ENCODE measurements at regions not wholly inside any gene's neighbourhood (a gene's known extent, or its start where the extent isn't known, plus 50 kb on each side); places are given as distances from the start of the nearest gene placed in this dataset.
"Not testable (repeated sequence)": the region's sequence is repeated elsewhere in the genome, so short reads cannot be mapped to it uniquely, and the experiment has no call there.

DNA sequence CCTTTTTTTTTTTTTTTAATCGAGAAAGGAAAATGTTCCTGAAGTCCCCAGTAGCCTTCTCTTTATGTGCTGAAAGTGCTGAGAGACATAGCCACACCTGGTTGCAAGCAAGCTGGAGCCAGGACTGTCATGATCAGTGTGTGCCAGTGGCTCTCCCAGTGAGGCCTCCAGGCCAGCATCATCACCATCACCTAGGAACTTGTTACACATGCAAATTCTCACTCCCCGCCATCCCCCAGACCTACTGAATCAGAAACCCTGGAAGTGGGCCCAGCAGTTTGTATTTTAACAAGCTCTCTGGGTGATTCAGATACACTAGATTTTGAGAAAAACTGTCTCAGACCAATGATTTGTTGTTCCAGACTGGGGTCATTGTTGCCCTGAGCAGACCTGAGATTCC is 181.9 kb upstream of the GLRA1 start:
- Histone ChIP-seq H3K4me3 (no peak overlapping the region), H3K4me1 (no peaks in the 10 kb centered on the region), H3K36me3 (no peaks in the 10 kb centered on the region), H3K9me3 (no peaks in the 10 kb centered on the region), H3K27ac (no peak overlapping the region), H3K27me3 (no peaks in the 10 kb centered on the region)
- no peak for DNase-seq
- no peak for ATAC-seq
- WGBS (ENCODE audit: insufficient coverage, low coverage, low lambda C conversion rate, missing lambda C conversion rate) = 71% methylated on average over 2 of the region's 2 CpGs
- TF ChIP-seq, protein P1, sequence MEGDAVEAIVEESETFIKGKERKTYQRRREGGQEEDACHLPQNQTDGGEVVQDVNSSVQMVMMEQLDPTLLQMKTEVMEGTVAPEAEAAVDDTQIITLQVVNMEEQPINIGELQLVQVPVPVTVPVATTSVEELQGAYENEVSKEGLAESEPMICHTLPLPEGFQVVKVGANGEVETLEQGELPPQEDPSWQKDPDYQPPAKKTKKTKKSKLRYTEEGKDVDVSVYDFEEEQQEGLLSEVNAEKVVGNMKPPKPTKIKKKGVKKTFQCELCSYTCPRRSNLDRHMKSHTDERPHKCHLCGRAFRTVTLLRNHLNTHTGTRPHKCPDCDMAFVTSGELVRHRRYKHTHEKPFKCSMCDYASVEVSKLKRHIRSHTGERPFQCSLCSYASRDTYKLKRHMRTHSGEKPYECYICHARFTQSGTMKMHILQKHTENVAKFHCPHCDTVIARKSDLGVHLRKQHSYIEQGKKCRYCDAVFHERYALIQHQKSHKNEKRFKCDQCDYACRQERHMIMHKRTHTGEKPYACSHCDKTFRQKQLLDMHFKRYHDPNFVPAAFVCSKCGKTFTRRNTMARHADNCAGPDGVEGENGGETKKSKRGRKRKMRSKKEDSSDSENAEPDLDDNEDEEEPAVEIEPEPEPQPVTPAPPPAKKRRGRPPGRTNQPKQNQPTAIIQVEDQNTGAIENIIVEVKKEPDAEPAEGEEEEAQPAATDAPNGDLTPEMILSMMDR (IDR thresholded peaks at IDR 0.05) = no peak
- no peak for TF ChIP-seq POLR2A (IDR thresholded peaks at IDR 0.05)
- intact Hi-C loops (cut with DNase I) = no loop called here

DNA sequence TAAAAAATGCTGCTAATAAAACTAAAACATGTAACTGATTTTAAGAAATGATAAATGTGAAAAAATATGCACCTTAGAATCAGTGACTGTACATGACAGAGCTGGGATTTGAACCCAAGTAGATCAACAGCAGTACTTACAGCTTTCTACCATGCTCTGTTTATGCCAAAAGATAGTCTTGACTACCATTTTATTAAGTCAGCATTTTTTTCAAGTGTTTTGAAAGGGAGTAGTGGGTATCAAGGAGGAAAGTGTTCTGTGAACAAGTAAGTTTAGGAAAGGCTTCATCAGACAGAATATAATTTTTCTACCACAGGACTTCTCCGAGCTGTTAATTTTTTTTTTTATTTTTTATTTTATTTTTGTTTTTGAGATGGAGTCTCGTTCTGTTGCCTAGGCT is 180.4 kb upstream of the GLRA1 start:
- Histone ChIP-seq H3K9me3 (no peaks in the 10 kb centered on the region), H3K27ac (no peak overlapping the region), H3K27me3 (no peaks in the 10 kb centered on the region), H3K36me3 (no peaks in the 10 kb centered on the region), H3K4me1 (no peaks in the 10 kb centered on the region), H3K4me3 (no peak overlapping the region)
- WGBS (ENCODE audit: insufficient coverage, low coverage, low lambda C conversion rate, missing lambda C conversion rate) = 57% methylated on average over 1 of the region's 2 CpGs
- DNase-seq (no peak), ATAC-seq (no peak)
- TF ChIP-seq POLR2A (IDR thresholded peaks at IDR 0.05) = no peak
- TF ChIP-seq, protein P1 (IDR thresholded peaks at IDR 0.05) = no peak
- intact Hi-C loops (cut with DNase I) = no loop called here

DNA sequence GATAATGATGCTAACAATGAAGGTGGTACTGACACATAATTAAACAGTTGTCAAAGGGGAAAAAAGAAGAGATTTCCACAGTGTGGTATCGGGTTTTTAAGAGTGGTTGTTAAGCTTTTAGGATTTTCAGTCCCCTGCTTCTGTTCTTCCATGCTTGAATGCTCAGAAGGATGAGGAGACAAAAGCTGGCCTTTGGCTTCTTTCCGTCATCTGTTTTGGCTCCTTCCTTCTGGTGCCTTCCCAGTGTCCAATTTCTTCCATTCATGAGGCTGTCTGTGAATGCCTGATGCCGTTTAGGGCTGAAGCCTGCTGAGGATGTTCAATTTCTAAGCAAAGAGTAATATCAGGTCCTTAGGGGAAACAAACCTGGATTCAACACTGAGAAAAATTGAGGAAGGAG is 179.6 kb upstream of the GLRA1 start:
- no peak for ATAC-seq
- Histone ChIP-seq H3K9me3 (no peaks in the 10 kb centered on the region), H3K4me1 (no peaks in the 10 kb centered on the region), H3K36me3 (no peaks in the 10 kb centered on the region), H3K27me3 (no peaks in the 10 kb centered on the region), H3K4me3 (no peak overlapping the region), H3K27ac (no peak overlapping the region)
- DNase-seq = no peak
- TF ChIP-seq, protein P1 (IDR thresholded peaks at IDR 0.05) = no peak
- no peak for TF ChIP-seq POLR2A (IDR thresholded peaks at IDR 0.05)
- intact Hi-C loops (cut with DNase I) = no loop called here
- 25% methylated on average over 2 of the region's 3 CpGs for WGBS (ENCODE audit: insufficient coverage, low coverage, low lambda C conversion rate, missing lambda C conversion rate)

DNA sequence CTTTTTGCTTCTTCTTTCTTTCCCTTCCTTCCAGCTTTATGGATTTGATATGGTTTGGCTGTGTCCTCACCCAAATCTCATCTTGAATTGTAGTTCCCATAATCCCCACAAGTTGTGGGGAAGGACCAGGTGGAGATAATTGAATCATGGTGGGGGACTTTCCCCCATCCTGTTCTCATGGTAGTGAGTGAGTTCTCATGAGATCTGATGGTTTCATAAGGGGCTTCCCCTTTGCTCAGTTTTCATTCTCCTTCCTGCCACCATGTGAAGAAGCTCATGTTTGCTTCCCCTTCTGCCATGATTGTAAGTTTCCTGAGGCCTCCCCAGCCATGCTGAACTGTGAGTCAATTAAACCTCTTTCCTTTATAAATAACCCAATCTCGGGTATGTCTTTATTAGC is 178.3 kb upstream of the GLRA1 start:
- H3K4me1 ChIP-seq; H3K36me3 ChIP-seq; DNase-seq; H3K9me3 ChIP-seq; H3K4me3 ChIP-seq; intact Hi-C loops (cut with DNase I); ATAC-seq; H3K27ac ChIP-seq; H3K27me3 ChIP-seq: not testable (repeated sequence)
- 18% methylated on average over 1 of the region's 1 CpG for WGBS (ENCODE audit: insufficient coverage, low coverage, low lambda C conversion rate, missing lambda C conversion rate)

DNA sequence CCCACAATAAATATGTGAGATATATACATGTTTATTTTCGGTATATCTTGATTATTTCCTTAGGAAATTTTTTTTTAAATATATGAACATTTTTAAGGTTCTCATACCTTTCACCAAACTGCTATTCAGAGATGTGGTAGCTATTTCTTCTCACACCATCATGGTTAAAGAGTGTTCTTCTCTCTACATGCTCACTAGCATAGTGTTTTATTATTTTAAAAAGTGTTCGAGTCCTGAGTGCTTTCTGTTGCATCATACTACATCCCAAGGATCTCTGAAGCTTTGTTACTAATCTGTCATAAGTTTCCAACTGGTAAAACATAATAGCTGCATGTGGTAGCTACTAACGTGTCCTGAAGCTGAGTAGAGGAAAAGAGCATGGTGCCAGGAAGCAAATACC is 177.4 kb upstream of the GLRA1 start:
- intact Hi-C loops (cut with DNase I) = no loop called here
- TF ChIP-seq POLR2A (IDR thresholded peaks at IDR 0.05) = no peak
- TF ChIP-seq, protein P1 (IDR thresholded peaks at IDR 0.05) = no peak

More for the DNA sequence above, 177.4 kb upstream of the GLRA1 start:
- no peaks in the 10 kb centered on the region for H3K27me3 ChIP-seq
- no peak overlapping the region for H3K4me3 ChIP-seq
- DNase-seq = no peak
- no peaks in the 10 kb centered on the region for H3K36me3 ChIP-seq
- 55% methylated on average over 3 of the region's 3 CpGs for WGBS (ENCODE audit: insufficient coverage, low coverage, low lambda C conversion rate, missing lambda C conversion rate)
- H3K27ac ChIP-seq = no peak overlapping the region
- ATAC-seq = no peak
- H3K9me3 ChIP-seq = no peaks in the 10 kb centered on the region
- no peaks in the 10 kb centered on the region for H3K4me1 ChIP-seq

Measured in right lobe of liver (tissue), 6 donors.